BLaER1 treated with 17β-estradiol and CSF1 and Interleukin-3, amounts not matched to agents 10 nM and 100 nM (cell line): ENCODE measurements at regions not wholly inside any gene's neighbourhood (a gene's known extent, or its start where the extent isn't known, plus 50 kb on each side); places are given as distances from the start of the nearest gene placed in this dataset.

ENCODE experiments used
- H3K27ac ChIP-seq, 11 experiments: shearing (Covaris generic); formaldehyde crosslinking; 2 replicates each; pipeline ENCODE4 v1.8.1; 2022
- H3K27me3 ChIP-seq, 11 experiments: shearing (Covaris generic); formaldehyde crosslinking; 2 replicates each; pipeline ENCODE4 v1.8.1; 2022
- H3K36me3 ChIP-seq, 11 experiments: shearing (Covaris generic); formaldehyde crosslinking; 2 replicates each; pipeline ENCODE4 v1.8.1; 2022
- H3K4me1 ChIP-seq, 10 experiments: shearing (Covaris generic); formaldehyde crosslinking; 2 replicates each; pipeline ENCODE4 v1.8.1; 2022
- H3K4me2 ChIP-seq, 11 experiments: shearing (Covaris generic); formaldehyde crosslinking; 2 replicates each; pipeline ENCODE4 v1.8.1; 2022
- H3K4me3 ChIP-seq, 10 experiments: shearing (Covaris generic); formaldehyde crosslinking; 2 replicates each; pipeline ENCODE4 v1.8.1; 2022
- H3K9ac ChIP-seq, 11 experiments: shearing (Covaris generic); formaldehyde crosslinking; 2 replicates each; pipeline ENCODE4 v1.8.1; 2022
- H3K9me3 ChIP-seq, 11 experiments: shearing (Covaris generic); formaldehyde crosslinking; replicated peaks in 1 of 11; 2 replicates each; pipeline ENCODE4 v1.8.1; 2022
- H4K20me1 ChIP-seq, 11 experiments: shearing (Covaris generic); formaldehyde crosslinking; 2 replicates each; pipeline ENCODE4 v1.8.1; 2022
- Cebpa-rat ChIP-seq, 11 experiments: shearing (Covaris generic); IDR thresholded peaks; 2 replicates each; pipeline ENCODE4 v1.8.1; 2022

DNA sequence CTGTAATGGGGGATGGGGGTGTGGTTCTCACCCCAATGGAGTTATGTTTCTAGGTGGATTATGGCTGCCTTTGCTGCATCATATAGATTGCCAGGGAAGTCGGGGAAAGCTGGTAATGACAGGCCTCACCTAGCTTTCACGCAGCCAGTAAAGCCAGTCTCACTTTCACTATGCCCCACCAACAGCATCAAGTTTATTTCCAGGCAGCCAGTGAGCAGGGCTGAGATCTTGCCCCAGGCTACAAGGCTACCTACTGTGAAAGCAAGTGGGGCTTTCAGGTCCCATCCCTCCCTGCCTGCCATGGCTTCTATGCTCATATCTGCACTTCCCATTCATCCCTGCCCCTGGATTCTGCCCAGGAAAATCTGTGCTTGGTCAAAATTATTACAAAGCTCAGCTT lies 61.7 kb upstream of the NXPH1 start:
- H4K20me1 ChIP-seq, result no peaks in the 10 kb centered on the region
- peaks cover 0 to 10% (median 8%) of the 10 kb centered on the region in 10 experiments; a peak in 12 of 20 replicates for H3K4me1 ChIP-seq
- H3K4me2 ChIP-seq, result peak overlapping the region in 7 of 11 experiments; percentile 14 to 52 (median 39); a peak in 9 of 22 replicates
- no peak overlapping the region for H3K27ac ChIP-seq
- no peak overlapping the region for H3K4me3 ChIP-seq
- no peak overlapping the region for H3K9ac ChIP-seq
- peaks cover 0 to 6% (median 0%) of the 10 kb centered on the region in 11 experiments; a peak in 5 of 22 replicates for H3K9me3 ChIP-seq
- no peaks in the 10 kb centered on the region for H3K36me3 ChIP-seq
- no peaks in the 10 kb centered on the region for H3K27me3 ChIP-seq
- TF ChIP-seq Cebpa-rat (IDR thresholded peaks at IDR 0.05), result no peak

DNA sequence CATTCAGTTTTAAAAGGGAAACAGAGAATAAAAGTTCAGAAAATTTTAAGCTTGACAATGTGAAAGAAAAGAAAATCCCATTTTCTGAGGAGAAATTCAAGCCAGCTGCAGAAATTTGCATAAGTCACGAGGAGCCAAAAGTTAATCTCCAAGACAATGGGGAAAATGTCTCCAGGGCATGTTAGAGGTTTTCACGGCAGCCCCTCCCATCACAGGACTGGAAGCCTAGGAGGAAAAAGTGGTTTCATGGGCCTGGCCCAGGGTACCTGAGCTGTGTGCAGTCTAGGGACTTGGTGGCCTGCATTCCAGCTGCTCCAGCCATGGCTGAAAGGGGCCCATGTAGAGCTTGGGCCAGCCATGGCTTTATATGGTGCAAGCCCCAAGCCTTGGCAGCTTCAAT lies 59.6 kb upstream of the NXPH1 start:
- Histone ChIP-seq H3K9ac (no peak overlapping the region), H3K4me1 (peaks cover 0 to 10% (median 8%) of the 10 kb centered on the region in 10 experiments; a peak in 12 of 20 replicates), H3K27ac (no peak overlapping the region), H3K36me3 (no peaks in the 10 kb centered on the region), H3K4me2 (no peak overlapping the region), H3K4me3 (no peak overlapping the region), H3K27me3 (no peaks in the 10 kb centered on the region), H4K20me1 (no peaks in the 10 kb centered on the region), H3K9me3 (peaks cover 0 to 6% (median 0%) of the 10 kb centered on the region in 11 experiments; a peak in 5 of 22 replicates)
- TF ChIP-seq Cebpa-rat (IDR thresholded peaks at IDR 0.05), result no peak

DNA sequence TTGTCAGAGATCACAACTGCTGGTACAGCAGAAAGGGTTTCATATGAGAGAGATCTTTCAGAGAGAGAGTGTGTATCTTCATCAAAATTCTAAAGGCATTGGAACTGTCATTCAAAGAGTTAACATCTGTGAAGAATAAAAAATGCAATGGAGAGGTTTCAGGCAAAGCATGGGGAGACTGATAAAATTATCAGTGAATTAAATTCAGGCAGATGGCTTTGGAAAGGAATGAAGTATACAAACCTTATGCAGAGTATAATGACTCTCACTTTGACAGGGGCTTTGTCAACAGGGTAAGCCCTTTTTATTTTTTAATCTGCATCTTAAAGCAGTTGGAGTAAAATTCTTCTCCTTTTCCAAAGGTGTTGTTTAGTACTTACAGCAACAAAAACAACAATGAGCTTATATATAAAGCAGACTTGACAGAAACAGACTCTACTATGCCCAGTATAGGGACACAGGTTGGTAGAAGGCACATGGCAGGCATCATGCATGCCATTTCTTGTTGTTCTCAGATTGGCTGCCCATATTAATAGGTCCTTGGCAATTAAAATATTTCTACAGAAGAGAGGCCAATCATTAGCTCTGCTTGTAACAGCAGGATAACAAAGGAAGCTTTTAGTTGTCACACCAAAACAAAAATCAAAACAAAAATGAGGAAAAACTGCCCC lies 54.9 kb upstream of the NXPH1 start:
- no peak overlapping the region for H3K4me2 ChIP-seq

DNA sequence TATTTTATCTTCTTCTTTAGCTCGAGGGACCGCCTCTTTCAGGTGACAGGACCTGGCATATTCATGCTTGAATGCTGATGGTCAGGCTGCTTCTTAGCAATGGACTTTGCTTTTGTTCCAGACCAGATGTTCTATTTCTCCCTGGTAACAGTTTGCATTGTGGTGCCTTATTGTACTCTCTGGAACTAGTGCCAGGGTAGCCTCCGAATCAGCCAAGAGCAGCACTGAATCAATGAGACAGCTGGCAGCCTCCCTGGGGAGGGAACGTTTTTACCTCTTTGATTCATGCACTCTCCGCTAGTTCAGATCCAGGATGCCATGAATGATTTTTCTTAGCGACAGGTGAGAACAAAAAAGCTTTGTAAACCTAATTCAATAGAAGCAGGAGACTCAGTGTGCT lies 54.1 kb upstream of the NXPH1 start:
- H3K4me2 ChIP-seq, result no peak overlapping the region
- TF ChIP-seq Cebpa-rat (IDR thresholded peaks at IDR 0.05), result no peak
- no peak overlapping the region for H3K27ac ChIP-seq
- H3K27me3 ChIP-seq, result no peaks in the 10 kb centered on the region
- H3K4me1 ChIP-seq, result peaks cover 0 to 5% (median 0%) of the 10 kb centered on the region in 10 experiments; a peak in 3 of 20 replicates
- no peak overlapping the region for H3K4me3 ChIP-seq
- H3K9ac ChIP-seq, result no peak overlapping the region
- no peaks in the 10 kb centered on the region for H4K20me1 ChIP-seq
- peaks cover 0 to 2% (median 0%) of the 10 kb centered on the region in 11 experiments; a peak in 3 of 22 replicates for H3K9me3 ChIP-seq
- no peaks in the 10 kb centered on the region for H3K36me3 ChIP-seq

More for the DNA sequence above, 54.9 kb upstream of the NXPH1 start:
- no peak overlapping the region for H3K9ac ChIP-seq
- H3K4me3 ChIP-seq, result no peak overlapping the region
- no peak for TF ChIP-seq Cebpa-rat (IDR thresholded peaks at IDR 0.05)
- H3K9me3 ChIP-seq, result peaks cover 0 to 6% (median 0%) of the 10 kb centered on the region in 11 experiments; a peak in 5 of 22 replicates
- no peaks in the 10 kb centered on the region for H3K36me3 ChIP-seq
- no peaks in the 10 kb centered on the region for H4K20me1 ChIP-seq
- H3K4me1 ChIP-seq, result no peaks in the 10 kb centered on the region
- no peaks in the 10 kb centered on the region for H3K27me3 ChIP-seq
- no peak overlapping the region for H3K27ac ChIP-seq

DNA sequence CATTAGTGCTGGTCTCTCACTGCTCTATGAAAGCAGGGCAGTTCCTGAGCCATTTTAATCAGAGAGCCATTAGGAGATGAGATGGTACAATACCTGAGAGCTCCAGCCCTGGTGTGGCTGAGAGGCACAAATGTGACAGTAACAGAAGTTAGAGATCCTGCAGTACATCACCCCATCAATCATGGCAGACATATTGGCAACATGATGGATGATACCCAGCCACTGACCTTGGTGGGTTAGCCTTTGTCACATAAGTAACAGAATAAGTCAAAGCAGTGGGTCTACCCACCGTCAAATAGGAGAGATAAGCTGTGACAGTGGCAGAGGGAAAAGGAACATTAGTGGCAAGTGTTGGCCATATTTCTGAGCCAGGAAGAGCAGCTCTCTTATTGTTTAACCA lies 53.3 kb upstream of the NXPH1 start:
- Histone ChIP-seq H3K9me3 (no peaks in the 10 kb centered on the region), H3K4me1 (peaks cover 0 to 13% (median 0%) of the 10 kb centered on the region in 10 experiments; a peak in 6 of 20 replicates), H3K9ac (no peak overlapping the region), H3K4me2 (no peak overlapping the region), H3K4me3 (no peak overlapping the region), H3K36me3 (no peaks in the 10 kb centered on the region), H4K20me1 (no peaks in the 10 kb centered on the region), H3K27ac (no peak overlapping the region), H3K27me3 (no peaks in the 10 kb centered on the region)
- TF ChIP-seq Cebpa-rat (IDR thresholded peaks at IDR 0.05), result no peak

DNA sequence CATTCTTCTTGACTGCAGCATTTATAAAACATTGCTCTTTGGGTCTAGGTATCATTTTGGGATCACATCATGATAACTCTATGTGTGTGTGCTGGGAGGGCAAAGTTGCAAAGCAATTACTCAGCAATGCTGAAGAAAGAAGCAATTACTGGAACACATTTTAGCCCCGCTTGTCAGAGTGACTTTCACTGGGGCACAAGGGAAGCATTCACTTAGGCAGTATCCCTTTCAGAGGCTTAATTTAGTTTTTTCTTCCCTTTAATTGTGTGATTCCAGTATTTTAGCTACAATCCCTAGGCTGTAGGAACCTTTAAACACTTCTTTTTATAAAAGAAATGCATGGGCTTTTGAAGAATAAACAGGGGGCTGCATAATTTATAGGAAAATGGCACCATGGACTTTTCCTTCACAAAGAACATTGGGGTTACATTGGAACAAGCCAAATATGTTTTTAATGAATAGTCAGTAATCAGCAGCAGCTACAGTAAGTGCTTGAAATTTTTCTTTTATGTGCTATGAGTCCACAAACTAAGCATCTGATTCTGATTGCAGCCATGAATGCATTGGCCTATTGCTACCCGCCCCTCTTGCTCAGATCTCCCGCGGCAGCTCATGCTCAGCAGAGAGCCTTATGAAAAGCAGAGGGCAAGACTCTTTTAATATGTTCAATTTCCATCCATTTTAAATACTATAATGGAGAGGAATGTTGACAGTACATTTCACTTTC lies 51.2 kb upstream of the NXPH1 start:
- no peaks in the 10 kb centered on the region for H3K27me3 ChIP-seq
- no peak overlapping the region for H3K27ac ChIP-seq
- peaks cover 0 to 25% (median 0%) of the 10 kb centered on the region in 10 experiments; a peak in 6 of 20 replicates for H3K4me1 ChIP-seq
- H3K9ac ChIP-seq, result no peak overlapping the region
- H3K4me2 ChIP-seq, result no peak overlapping the region
- no peaks in the 10 kb centered on the region for H3K9me3 ChIP-seq
- TF ChIP-seq Cebpa-rat (IDR thresholded peaks at IDR 0.05), result no peak
- H4K20me1 ChIP-seq, result no peaks in the 10 kb centered on the region
- H3K36me3 ChIP-seq, result no peaks in the 10 kb centered on the region
- H3K4me3 ChIP-seq, result no peak overlapping the region
